Retinal pigment epithelial cell (primary cell): ENCODE measurements at regions not wholly inside any gene's neighbourhood (a gene's known extent, or its start where the extent isn't known, plus 50 kb on each side); places are given as distances from the start of the nearest gene placed in this dataset.

Experiments
- DNase-seq: peaks from one replicate; pipeline ENCODE4 v3.0.0-alpha.2; 2010; ENCODE audit warnings: low read depth
- H3K4me3 ChIP-seq: 2 replicates; pipeline ENCODE4 v1.5.1; 2011; ENCODE audit warnings: mild to moderate bottlenecking, low read length, control low read depth, moderate library complexity
- TF ChIP-seq, protein P1 (sequence below): conservative IDR thresholded peaks from 2 replicates; pipeline ENCODE4 v1.5.1; 2011; ENCODE audit warnings: low read depth, low read length, control low read depth, inconsistent platforms

- DNase-seq: no peak
- TF ChIP-seq, protein P1, sequence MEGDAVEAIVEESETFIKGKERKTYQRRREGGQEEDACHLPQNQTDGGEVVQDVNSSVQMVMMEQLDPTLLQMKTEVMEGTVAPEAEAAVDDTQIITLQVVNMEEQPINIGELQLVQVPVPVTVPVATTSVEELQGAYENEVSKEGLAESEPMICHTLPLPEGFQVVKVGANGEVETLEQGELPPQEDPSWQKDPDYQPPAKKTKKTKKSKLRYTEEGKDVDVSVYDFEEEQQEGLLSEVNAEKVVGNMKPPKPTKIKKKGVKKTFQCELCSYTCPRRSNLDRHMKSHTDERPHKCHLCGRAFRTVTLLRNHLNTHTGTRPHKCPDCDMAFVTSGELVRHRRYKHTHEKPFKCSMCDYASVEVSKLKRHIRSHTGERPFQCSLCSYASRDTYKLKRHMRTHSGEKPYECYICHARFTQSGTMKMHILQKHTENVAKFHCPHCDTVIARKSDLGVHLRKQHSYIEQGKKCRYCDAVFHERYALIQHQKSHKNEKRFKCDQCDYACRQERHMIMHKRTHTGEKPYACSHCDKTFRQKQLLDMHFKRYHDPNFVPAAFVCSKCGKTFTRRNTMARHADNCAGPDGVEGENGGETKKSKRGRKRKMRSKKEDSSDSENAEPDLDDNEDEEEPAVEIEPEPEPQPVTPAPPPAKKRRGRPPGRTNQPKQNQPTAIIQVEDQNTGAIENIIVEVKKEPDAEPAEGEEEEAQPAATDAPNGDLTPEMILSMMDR: no peak
- H3K4me3 ChIP-seq: no peak overlapping the region
Measured at GRCh38 chr2:113838744-113839444, 51.0 kb upstream of the ACTR3 start.

GRCh38 chr2:113838277-113838676, 51.6 kb upstream of the ACTR3 start:
- TF ChIP-seq, protein P1: no peak
- no peak overlapping the region for H3K4me3 ChIP-seq
- DNase-seq: no peak

DNA sequence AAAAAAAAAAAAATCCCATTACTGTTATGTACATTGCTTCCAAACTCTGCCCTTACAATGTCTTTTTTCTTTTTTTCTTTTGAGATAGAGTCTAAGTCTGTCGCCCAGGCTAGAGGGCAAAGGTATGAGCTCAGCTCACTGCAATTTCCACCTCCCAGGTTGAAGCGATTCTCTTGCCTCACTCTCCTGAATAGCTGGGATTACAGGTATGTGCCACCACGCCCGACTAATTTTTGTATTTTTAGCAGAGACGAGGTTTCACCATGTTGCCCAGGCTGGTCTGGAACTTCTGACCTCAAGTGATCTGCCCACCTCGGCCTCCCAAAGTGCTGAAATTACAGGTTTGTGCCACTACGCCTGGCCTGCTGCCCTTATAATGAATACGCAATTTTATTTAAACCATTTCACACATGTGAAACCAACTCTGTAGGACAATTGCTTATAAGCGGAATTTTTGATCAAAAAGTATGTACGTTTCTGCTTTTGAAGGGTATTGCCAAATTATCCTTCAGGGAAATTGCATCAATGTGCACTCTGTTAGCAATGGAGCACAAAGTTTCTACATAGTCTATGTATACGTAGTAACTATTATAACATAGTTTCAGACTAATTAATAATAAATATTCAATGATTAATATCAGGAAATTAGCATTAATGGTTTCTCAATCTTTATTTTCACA, 55.7 kb upstream of the ACTR3 start:
- TF ChIP-seq, protein P1: no peak
- H3K4me3 ChIP-seq: no peak overlapping the region
- no peak for DNase-seq

DNA sequence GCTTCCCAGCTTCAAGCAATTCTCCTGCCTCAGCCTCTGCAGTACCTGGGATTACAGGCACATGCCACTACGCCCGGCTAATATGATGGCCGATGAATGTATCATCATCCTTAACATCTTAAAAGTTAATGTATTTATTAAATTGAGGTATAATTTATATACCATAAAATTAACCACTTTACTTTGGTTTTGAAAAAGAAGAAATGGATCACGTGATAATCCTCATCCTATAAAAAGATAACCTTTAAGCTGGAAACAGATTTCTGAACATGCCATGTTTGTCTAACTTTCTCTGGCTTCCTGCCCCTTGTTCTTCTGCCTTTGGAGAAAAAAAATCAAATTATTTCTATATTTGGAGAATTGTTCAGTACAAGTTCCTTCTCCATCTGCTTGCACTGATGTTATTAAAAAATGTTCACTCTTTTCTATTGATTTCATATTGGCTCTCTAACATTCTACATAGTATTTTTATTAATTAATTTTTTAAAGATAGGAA, 57.0 kb upstream of the ACTR3 start:
- TF ChIP-seq, protein P1: no peak
- no peak overlapping the region for H3K4me3 ChIP-seq
- no peak for DNase-seq

GRCh38 chr2:113831161-113831560, 58.7 kb upstream of the ACTR3 start:
- TF ChIP-seq, protein P1: no peak
- no peak for DNase-seq
- H3K4me3 ChIP-seq: no peak overlapping the region

GRCh38 chr2:113829761-113830160, 60.1 kb upstream of the ACTR3 start:
- no peak for DNase-seq
- TF ChIP-seq, protein P1: no peak
- no peak overlapping the region for H3K4me3 ChIP-seq

GRCh38 chr2:113829270-113829669, 60.6 kb upstream of the ACTR3 start:
- DNase-seq: no peak
- TF ChIP-seq, protein P1: no peak

More at GRCh38 chr2:113829270-113829669, 60.6 kb upstream of the ACTR3 start:
- no peak overlapping the region for H3K4me3 ChIP-seq
